H9 (cell line): ENCODE measurements at regions not wholly inside any gene's neighbourhood (a gene's known extent, or its start where the extent isn't known, plus 50 kb on each side); places are given as distances from the start of the nearest gene placed in this dataset.

Experiments
- DNase-seq: peaks from one replicate; pipeline ENCODE4 v3.0.0-alpha.2; 2017
- H2AFZ ChIP-seq: one replicate; pipeline ENCODE4 v1.6.1; 2013; ENCODE audit warnings: mild to moderate bottlenecking, low read length, control low read depth, moderate library complexity
- H2AK5ac ChIP-seq: 2 replicates; pipeline ENCODE4 v1.6.1; 2013; ENCODE audit warnings: low read length, control low read depth, mixed read lengths; ENCODE audit not compliant: insufficient read length
- H2BK120ac ChIP-seq: one replicate; pipeline ENCODE4 v1.6.1; 2013; ENCODE audit warnings: low read depth, mild to moderate bottlenecking, low read length, control low read depth, inconsistent platforms; ENCODE audit not compliant: poor library complexity, severe bottlenecking
- H2BK12ac ChIP-seq: 2 replicates; pipeline ENCODE4 v1.6.1; 2013; ENCODE audit warnings: low read length, control low read depth, mixed read lengths, low read depth; ENCODE audit not compliant: insufficient read length
- H2BK15ac ChIP-seq: 2 replicates; pipeline ENCODE4 v1.6.1; 2013; ENCODE audit warnings: low read depth, low read length, control low read depth
- H2BK20ac ChIP-seq: one replicate; pipeline ENCODE4 v1.6.1; 2013; ENCODE audit warnings: low read depth, mild to moderate bottlenecking, low read length, control low read depth, inconsistent platforms; ENCODE audit not compliant: poor library complexity, severe bottlenecking
- H2BK5ac ChIP-seq: 2 replicates; pipeline ENCODE4 v1.6.1; 2013; ENCODE audit warnings: low read length, control low read depth, mixed read lengths; ENCODE audit not compliant: insufficient read length
- H3K14ac ChIP-seq: 2 replicates; pipeline ENCODE4 v1.6.1; 2013; ENCODE audit warnings: low read length, control low read depth; ENCODE audit not compliant: insufficient read depth
- H3K18ac ChIP-seq: 2 replicates; pipeline ENCODE4 v1.6.1; 2013; ENCODE audit warnings: low read depth, mild to moderate bottlenecking, mixed read lengths, low read length, control low read depth; ENCODE audit not compliant: insufficient read length
- H3K23ac ChIP-seq: 2 replicates; pipeline ENCODE4 v1.6.1; 2013; ENCODE audit warnings: low read length, control low read depth, mixed read lengths, low read depth; ENCODE audit not compliant: insufficient read length
- H3K23me2 ChIP-seq: 2 replicates; pipeline ENCODE4 v1.6.1; 2013; ENCODE audit warnings: low read depth, mild to moderate bottlenecking, mixed read lengths, low read length, control low read depth; ENCODE audit not compliant: insufficient read length, poor library complexity, severe bottlenecking
- H3K27ac ChIP-seq: 2 replicates; pipeline ENCODE4 v1.5.1; 2013; ENCODE audit warnings: low read length, control low read depth, mixed read lengths, low read depth; ENCODE audit not compliant: insufficient read length
- H3K27me3 ChIP-seq: 2 replicates; pipeline ENCODE4 v1.6.1; 2013; ENCODE audit warnings: low read length, control low read depth, inconsistent platforms; ENCODE audit not compliant: insufficient read depth
- H3K4ac ChIP-seq: 2 replicates; pipeline ENCODE4 v1.6.1; 2013; ENCODE audit warnings: low read depth, mild to moderate bottlenecking, control low read depth, inconsistent platforms, low read length, moderate library complexity
- H3K4me1 ChIP-seq: 2 replicates; pipeline ENCODE4 v1.6.1; 2013; ENCODE audit warnings: low read length, control low read depth, inconsistent platforms; ENCODE audit not compliant: insufficient read depth
- H3K4me2 ChIP-seq: 2 replicates; pipeline ENCODE4 v1.6.1; 2013; ENCODE audit warnings: low read length, control low read depth, mixed read lengths; ENCODE audit not compliant: insufficient read length, insufficient read depth
- H3K56ac ChIP-seq: 2 replicates; pipeline ENCODE4 v1.6.1; 2013; ENCODE audit warnings: low read depth, mild to moderate bottlenecking, mixed read lengths, low read length, control low read depth; ENCODE audit not compliant: insufficient read length
- H3K79me1 ChIP-seq: 2 replicates; pipeline ENCODE4 v1.6.1; 2013; ENCODE audit warnings: low read depth, mild to moderate bottlenecking, moderate library complexity, low read length, control low read depth, inconsistent platforms; ENCODE audit not compliant: insufficient read depth, poor library complexity, severe bottlenecking
- H3K79me2 ChIP-seq: 2 replicates; pipeline ENCODE4 v1.6.1; 2013; ENCODE audit warnings: low read length, control low read depth, inconsistent platforms; ENCODE audit not compliant: insufficient read depth
- H3K9ac ChIP-seq: 2 replicates; pipeline ENCODE4 v1.6.1; 2013; ENCODE audit warnings: low read length, control low read depth, mixed read lengths; ENCODE audit not compliant: insufficient read length; ENCODE audit errors: extremely low read depth
- H3K9me3 ChIP-seq: one replicate; pipeline ENCODE4 v1.6.1; 2013; ENCODE audit warnings: low read depth, low read length, inconsistent platforms; ENCODE audit not compliant: control insufficient read depth
- H3T11ph ChIP-seq: one replicate; pipeline ENCODE4 v1.6.1; 2013; ENCODE audit warnings: mild to moderate bottlenecking, low read length, control low read depth, inconsistent platforms
- H4K20me1 ChIP-seq: one replicate; pipeline ENCODE4 v1.6.1; 2013; ENCODE audit not compliant: control insufficient read depth, insufficient read length, insufficient read depth
- H4K5ac ChIP-seq: 2 replicates; pipeline ENCODE4 v1.6.1; 2013; ENCODE audit warnings: low read depth, mild to moderate bottlenecking, mixed read lengths, low read length, control low read depth; ENCODE audit not compliant: insufficient read length
- H4K8ac ChIP-seq: replicated peaks from 2 replicates; pipeline ENCODE4 v1.6.1; 2013; ENCODE audit warnings: low read length, control low read depth, mixed read lengths, low read depth; ENCODE audit not compliant: insufficient read length
- H4K91ac ChIP-seq: 2 replicates; pipeline ENCODE4 v1.6.1; 2013; ENCODE audit warnings: low read depth, mild to moderate bottlenecking, moderate library complexity, mixed read lengths, low read length, control low read depth; ENCODE audit not compliant: insufficient read length
- H3K27ac Mint-ChIP-seq, 3 experiments: 2 replicates in 2 of 3; 3 replicates in 1 of 3; pipeline ENCODE4 v1.8.0; 2020 to 2021; ENCODE audit warnings: mixed read lengths in 3 of 3, mild to moderate bottlenecking in 1 of 3, moderate library complexity in 1 of 3
- H3K27me3 Mint-ChIP-seq: 2 replicates; pipeline ENCODE4 v1.8.0; 2021; ENCODE audit warnings: low read depth, mild to moderate bottlenecking, moderate library complexity, mixed read lengths
- H3K36me3 Mint-ChIP-seq, 3 experiments: 2 replicates in 2 of 3; 3 replicates in 1 of 3; pipeline ENCODE4 v1.8.0; 2020 to 2021; ENCODE audit warnings: low read depth in 3 of 3, mixed read lengths in 3 of 3; ENCODE audit not compliant: insufficient read depth in 1 of 3
- H3K4me1 Mint-ChIP-seq, 2 experiments: 2 replicates each; pipeline ENCODE4 v1.8.0; 2020; ENCODE audit warnings: mixed read lengths in 2 of 2
- H3K4me3 Mint-ChIP-seq, 2 experiments: 2 replicates in 1 of 2; 3 replicates in 1 of 2; pipeline ENCODE4 v1.8.0; 2020 to 2021; ENCODE audit warnings: mild to moderate bottlenecking in 2 of 2, mixed read lengths in 2 of 2, moderate library complexity in 1 of 2
- H3K9me3 Mint-ChIP-seq, 2 experiments: 2 replicates in 1 of 2; 3 replicates in 1 of 2; pipeline ENCODE4 v1.8.0; 2020; ENCODE audit warnings: mild to moderate bottlenecking in 2 of 2, mixed read lengths in 2 of 2, moderate library complexity in 1 of 2
- CTCF ChIP-seq: fragments of 200-600 bp; sonication (generic); conservative IDR thresholded peaks from 3 replicates; pipeline ENCODE4 v1.8.0; 2021; ENCODE audit warnings: antibody characterized with exemption, mild to moderate bottlenecking
- WGBS: extraction: QIAGEN DNeasy Blood & Tissue Kit; methylation state at CpG from one replicate; pipeline ENCODE4 v1.1.7; 2013; ENCODE audit warnings: missing lambda C conversion rate, low lambda C conversion rate, mixed read lengths; ENCODE audit not compliant: insufficient read length; ENCODE audit errors: extremely low coverage; 5-methylcytosine and 5-hydroxymethylcytosine counted together

GRCh38 chr2:200092235-200092634 lies 136.9 kb downstream of the MAIP1 start:
- H3K79me1 ChIP-seq, result no peaks in the 10 kb centered on the region
- H3K14ac ChIP-seq, result no peak overlapping the region
- no peak overlapping the region for H3K4me2 ChIP-seq
- no peak overlapping the region for H2BK15ac ChIP-seq
- H4K5ac ChIP-seq, result no peak overlapping the region
- H3K27me3 Mint-ChIP-seq, result no peaks in the 10 kb centered on the region
- H3K4me1 Mint-ChIP-seq, result peaks cover 34 to 37% of the 10 kb centered on the region in 2 experiments
- H3K9me3 Mint-ChIP-seq, result no peaks in the 10 kb centered on the region; a peak in 1 of 5 replicates
- no peak for DNase-seq
- H3K56ac ChIP-seq, result no peak overlapping the region
- peaks cover 11% of the 10 kb centered on the region; the same call in 1 of the 2 replicates for H3K4me1 ChIP-seq
- no peak overlapping the region for H2BK12ac ChIP-seq
- H3K27me3 ChIP-seq, result no peaks in the 10 kb centered on the region
- no peaks in the 10 kb centered on the region for H3K23me2 ChIP-seq
- no peaks in the 10 kb centered on the region for H3K36me3 Mint-ChIP-seq
- no peak overlapping the region for H2AK5ac ChIP-seq
- no peaks in the 10 kb centered on the region for H3K9me3 ChIP-seq
- H3K79me2 ChIP-seq, result no peaks in the 10 kb centered on the region
- no peaks in the 10 kb centered on the region for H4K20me1 ChIP-seq
- no peak for TF ChIP-seq CTCF
- H3K27ac Mint-ChIP-seq, result 0 out of 7 replicates have a peak overlapping the region, but pooled peaks of 1 of the 3 experiments have one; percentile 10
- no peak overlapping the region for H3K4ac ChIP-seq
- no peak overlapping the region for H4K91ac ChIP-seq
- no peak overlapping the region for H3K27ac ChIP-seq
- H2AFZ ChIP-seq, result no peak overlapping the region
- H3K23ac ChIP-seq, result no peak overlapping the region
- H3K9ac ChIP-seq, result no peak overlapping the region
- no peak overlapping the region for H4K8ac ChIP-seq
- WGBS, result no CpG with 5 or more reads among the region's 2 CpGs
- no peak overlapping the region for H2BK5ac ChIP-seq
- no peak overlapping the region for H3K4me3 Mint-ChIP-seq
- no peak overlapping the region for H2BK20ac ChIP-seq
- H3K18ac ChIP-seq, result no peak overlapping the region
- no peak overlapping the region for H3T11ph ChIP-seq
- H2BK120ac ChIP-seq, result no peak overlapping the region
